ENCODE measurements at regions not wholly inside any gene's neighbourhood (a gene's known extent, or its start where the extent isn't known, plus 50 kb on each side); places are given as distances from the start of the nearest gene placed in this dataset.
"Not testable (repeated sequence)": the region's sequence is repeated elsewhere in the genome, so short reads cannot be mapped to it uniquely, and the experiment has no call there.

GRCh38 chr13:58500938-58501337, 869.4 kb downstream of the PCDH17 start:
- H3F3A ChIP-seq (ENCODE audit: insufficient read depth, low read length, poor library complexity, severe bottlenecking) = no peaks in the 10 kb centered on the region
- no peak overlapping the region for H3K4me3 ChIP-seq (ENCODE audit: low read length)
- no peak overlapping the region for H3K27ac ChIP-seq (ENCODE audit: low read length)
- no peaks in the 10 kb centered on the region for H3K9me2 ChIP-seq (ENCODE audit: insufficient read depth, low read length)
- no peaks in the 10 kb centered on the region for H4K20me1 ChIP-seq (ENCODE audit: insufficient read depth)
- H3K27me3 ChIP-seq (ENCODE audit: insufficient read depth, low read depth, low read length) = no peaks in the 10 kb centered on the region
- H3K36me3 ChIP-seq (ENCODE audit: insufficient read depth, low read length) = no peaks in the 10 kb centered on the region
- H3K9ac ChIP-seq (ENCODE audit: low read length) = no peak overlapping the region
- TF ChIP-seq MXI1 (conservative IDR thresholded peaks at IDR 0.05; ENCODE audit: poor library complexity, severe bottlenecking) (no peak), POLR2AphosphoS5 (IDR thresholded peaks at IDR 0.05) (no peak), EP300 (conservative IDR thresholded peaks at IDR 0.05; ENCODE audit: poor library complexity, severe bottlenecking) (no peak), SMC3 (conservative IDR thresholded peaks at IDR 0.05; ENCODE audit: poor library complexity) (no peak), EZH2 (IDR thresholded peaks at IDR 0.05; ENCODE audit: borderline replicate concordance, insufficient read depth, low read length, poor library complexity, severe bottlenecking) (no peak), RAD21 (conservative IDR thresholded peaks at IDR 0.05) (no peak), TAF1 (IDR thresholded peaks at IDR 0.05; ENCODE audit: low read depth) (no peak), REST (IDR thresholded peaks at IDR 0.05; ENCODE audit: borderline replicate concordance) (no peak)
- TF ChIP-seq, protein P1, sequence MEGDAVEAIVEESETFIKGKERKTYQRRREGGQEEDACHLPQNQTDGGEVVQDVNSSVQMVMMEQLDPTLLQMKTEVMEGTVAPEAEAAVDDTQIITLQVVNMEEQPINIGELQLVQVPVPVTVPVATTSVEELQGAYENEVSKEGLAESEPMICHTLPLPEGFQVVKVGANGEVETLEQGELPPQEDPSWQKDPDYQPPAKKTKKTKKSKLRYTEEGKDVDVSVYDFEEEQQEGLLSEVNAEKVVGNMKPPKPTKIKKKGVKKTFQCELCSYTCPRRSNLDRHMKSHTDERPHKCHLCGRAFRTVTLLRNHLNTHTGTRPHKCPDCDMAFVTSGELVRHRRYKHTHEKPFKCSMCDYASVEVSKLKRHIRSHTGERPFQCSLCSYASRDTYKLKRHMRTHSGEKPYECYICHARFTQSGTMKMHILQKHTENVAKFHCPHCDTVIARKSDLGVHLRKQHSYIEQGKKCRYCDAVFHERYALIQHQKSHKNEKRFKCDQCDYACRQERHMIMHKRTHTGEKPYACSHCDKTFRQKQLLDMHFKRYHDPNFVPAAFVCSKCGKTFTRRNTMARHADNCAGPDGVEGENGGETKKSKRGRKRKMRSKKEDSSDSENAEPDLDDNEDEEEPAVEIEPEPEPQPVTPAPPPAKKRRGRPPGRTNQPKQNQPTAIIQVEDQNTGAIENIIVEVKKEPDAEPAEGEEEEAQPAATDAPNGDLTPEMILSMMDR (IDR thresholded peaks at IDR 0.05; ENCODE audit: poor library complexity, severe bottlenecking) = no peak
- H2AFZ ChIP-seq (ENCODE audit: low read depth, low read length) = no peak overlapping the region
- no peaks in the 10 kb centered on the region for H3K9me3 ChIP-seq (ENCODE audit: low read length)
- H3K4me2 ChIP-seq (ENCODE audit: low read length) = no peak overlapping the region
- H3K79me2 ChIP-seq (replicated peaks; ENCODE audit: insufficient read depth, low read length) = no peaks in the 10 kb centered on the region

DNA sequence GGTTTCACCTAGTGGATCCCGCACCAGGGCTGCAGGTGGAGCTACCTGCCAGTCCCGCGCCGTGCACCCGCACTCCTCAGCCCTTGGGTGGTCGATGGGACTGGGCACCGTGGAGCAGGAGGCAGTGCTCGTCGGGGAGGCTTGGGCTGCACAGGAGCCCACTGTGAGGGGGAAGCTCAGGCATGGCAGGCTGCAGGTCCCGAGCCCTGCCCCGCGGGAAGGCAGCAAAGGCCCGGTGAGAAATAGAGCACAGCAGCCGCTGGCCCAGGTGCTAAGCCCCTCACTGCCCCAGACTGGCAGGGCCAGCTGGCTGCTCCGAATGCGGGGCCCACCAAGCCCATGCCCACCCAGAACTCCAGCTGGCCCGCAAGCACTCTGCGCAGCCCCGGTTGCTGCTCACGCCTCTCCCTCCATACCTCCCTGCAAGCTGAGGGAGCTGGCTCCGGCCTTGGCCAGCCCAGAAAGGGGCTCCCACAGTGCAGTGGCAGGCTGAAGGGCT, 872.7 kb downstream of the PCDH17 start:
- not testable (repeated sequence) for H3F3A ChIP-seq (ENCODE audit: insufficient read depth, low read length, poor library complexity, severe bottlenecking); H3K36me3 ChIP-seq (ENCODE audit: insufficient read depth, low read length); H3K79me2 ChIP-seq (replicated peaks; ENCODE audit: insufficient read depth, low read length); H3K9me2 ChIP-seq (ENCODE audit: insufficient read depth, low read length); H3K4me2 ChIP-seq (ENCODE audit: low read length); H3K27me3 ChIP-seq (ENCODE audit: insufficient read depth, low read depth, low read length); H3K9ac ChIP-seq (ENCODE audit: low read length); H3K9me3 ChIP-seq (ENCODE audit: low read length); H4K20me1 ChIP-seq (ENCODE audit: insufficient read depth); H2AFZ ChIP-seq (ENCODE audit: low read depth, low read length); H3K4me3 ChIP-seq (ENCODE audit: low read length); H3K27ac ChIP-seq (ENCODE audit: low read length)

DNA sequence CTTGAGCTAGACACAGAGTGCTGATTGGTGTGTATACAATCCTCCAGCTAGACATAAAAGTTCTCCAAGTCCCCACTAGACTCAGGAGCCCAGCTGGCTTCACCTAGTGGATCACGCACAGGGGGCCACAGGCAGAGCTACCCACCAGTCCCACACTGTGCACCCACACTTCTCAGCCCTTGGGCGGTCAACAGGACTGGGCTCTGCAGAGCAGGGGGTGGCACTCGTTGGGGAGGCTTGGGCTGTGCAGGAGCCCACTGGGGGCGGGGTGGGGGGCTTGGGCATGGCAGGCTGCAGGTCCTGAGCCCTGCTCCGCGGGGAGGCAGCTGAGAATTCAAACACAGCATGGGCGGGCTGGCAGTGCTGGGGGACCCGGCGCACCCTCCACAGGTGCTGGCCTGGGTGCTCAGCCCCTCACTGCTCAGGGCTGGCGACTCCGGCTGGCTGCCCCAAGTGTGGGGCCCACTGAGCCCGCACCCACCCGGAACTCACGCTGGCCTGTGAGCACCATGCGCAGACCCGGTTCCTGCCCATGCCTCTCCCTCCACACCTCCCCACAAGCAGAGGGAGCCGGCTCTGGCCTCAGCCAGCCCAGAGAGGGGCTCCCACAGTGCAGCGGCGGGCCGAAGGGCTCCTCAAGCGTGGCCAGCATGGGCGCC, 873.8 kb downstream of the PCDH17 start:
- H2AFZ ChIP-seq (ENCODE audit: low read depth, low read length); H3K9me2 ChIP-seq (ENCODE audit: insufficient read depth, low read length): not testable (repeated sequence)

More for the DNA sequence above, 873.8 kb downstream of the PCDH17 start:
- H3K36me3 ChIP-seq (ENCODE audit: insufficient read depth, low read length); H3K9me3 ChIP-seq (ENCODE audit: low read length); H3K9ac ChIP-seq (ENCODE audit: low read length); H3K4me3 ChIP-seq (ENCODE audit: low read length); H3K4me2 ChIP-seq (ENCODE audit: low read length); H3F3A ChIP-seq (ENCODE audit: insufficient read depth, low read length, poor library complexity, severe bottlenecking); H4K20me1 ChIP-seq (ENCODE audit: insufficient read depth); H3K27ac ChIP-seq (ENCODE audit: low read length); H3K79me2 ChIP-seq (replicated peaks; ENCODE audit: insufficient read depth, low read length); H3K27me3 ChIP-seq (ENCODE audit: insufficient read depth, low read depth, low read length): not testable (repeated sequence)
